IPS DF 4.7 (cell line): ENCODE measurements at regions not wholly inside any gene's neighbourhood (a gene's known extent, or its start where the extent isn't known, plus 50 kb on each side); places are given as distances from the start of the nearest gene placed in this dataset.

Experiments
- DNase-seq: peaks from one replicate; pipeline ENCODE4 v3.0.0-alpha.2; 2013; ENCODE audit warnings: low spot score; ENCODE audit errors: extremely low read depth

- no peak for DNase-seq
These were observed 318.4 kb downstream of the HAPSTR1 start for GRCh38 chr16:9409560-9410493.

GRCh38 chr16:9411426-9411825 lies 320.0 kb downstream of the HAPSTR1 start:
- DNase-seq, result no peak

GRCh38 chr16:9412031-9412914 lies 320.8 kb downstream of the HAPSTR1 start:
- DNase-seq, result no peak

- DNase-seq, result no peak
These were observed 321.4 kb downstream of the HAPSTR1 start for GRCh38 chr16:9412915-9413264.

- DNase-seq, result no peak
These were observed 324.1 kb downstream of the HAPSTR1 start for GRCh38 chr16:9415545-9415944.

- no peak for DNase-seq
These were observed 326.5 kb downstream of the HAPSTR1 start for GRCh38 chr16:9417898-9418297.

- no peak for DNase-seq
These were observed 327.7 kb downstream of the HAPSTR1 start for GRCh38 chr16:9419161-9419560.

- no peak for DNase-seq
These were observed 331.5 kb downstream of the HAPSTR1 start for GRCh38 chr16:9422762-9423513.

GRCh38 chr16:9425236-9425635 lies 333.8 kb downstream of the HAPSTR1 start:
- DNase-seq, result no peak

GRCh38 chr16:9428355-9429005 lies 337.0 kb downstream of the HAPSTR1 start:
- no peak for DNase-seq

GRCh38 chr16:9429646-9430330 lies 338.3 kb downstream of the HAPSTR1 start:
- no peak for DNase-seq

- no peak for DNase-seq
These were observed 343.2 kb downstream of the HAPSTR1 start for GRCh38 chr16:9434659-9435058.

GRCh38 chr16:9436175-9436574 lies 344.7 kb downstream of the HAPSTR1 start:
- DNase-seq, result no peak

- DNase-seq, result no peak
These were observed 345.7 kb downstream of the HAPSTR1 start for GRCh38 chr16:9437115-9437514.

GRCh38 chr16:9438991-9439390 lies 347.5 kb downstream of the HAPSTR1 start:
- no peak for DNase-seq

- no peak for DNase-seq
These were observed 349.6 kb downstream of the HAPSTR1 start for GRCh38 chr16:9441012-9441411.

- DNase-seq, result no peak
These were observed 352.4 kb downstream of the HAPSTR1 start for GRCh38 chr16:9443864-9444263.

GRCh38 chr16:9446471-9447194 lies 355.2 kb downstream of the HAPSTR1 start:
- no peak for DNase-seq

- DNase-seq, result no peak
These were observed 355.7 kb downstream of the HAPSTR1 start for GRCh38 chr16:9447195-9447551.

GRCh38 chr16:9447699-9448098 lies 356.3 kb downstream of the HAPSTR1 start:
- no peak for DNase-seq
